ENCODE measurements at regions not wholly inside any gene's neighbourhood (a gene's known extent, or its start where the extent isn't known, plus 50 kb on each side); places are given as distances from the start of the nearest gene placed in this dataset.

- TF ChIP-seq EZH2phosphoT487 (IDR thresholded peaks at IDR 0.05; ENCODE audit: insufficient read depth, low read depth): no peak
- no peak for TF ChIP-seq EZH2 (IDR thresholded peaks at IDR 0.05; ENCODE audit: insufficient read depth, poor library complexity, severe bottlenecking)
- Histone ChIP-seq H3K9me2 (ENCODE audit: insufficient read depth) (no peaks in the 10 kb centered on the region), H3K27ac (no peak overlapping the region), H4K20me1 (ENCODE audit: insufficient read depth) (no peaks in the 10 kb centered on the region), H3K4me2 (ENCODE audit: unreplicated experiment) (no peak overlapping the region), H3K4me1 (ENCODE audit: insufficient read depth) (no peaks in the 10 kb centered on the region), H3K27me3 (replicated peaks; ENCODE audit: insufficient read depth) (no peaks in the 10 kb centered on the region), H3K79me2 (ENCODE audit: insufficient read depth) (no peaks in the 10 kb centered on the region), H3K9ac (no peak overlapping the region), H3K36me3 (ENCODE audit: low read depth) (no peaks in the 10 kb centered on the region), H3F3A (ENCODE audit: insufficient read depth) (no peaks in the 10 kb centered on the region), H3K4me3 (no peak overlapping the region), H3K9me3 (ENCODE audit: low read depth) (no peaks in the 10 kb centered on the region), H2AFZ (no peak overlapping the region)
- no peak for DNase-seq
- in situ Hi-C loops (cut with MboI): no loop called here
Observed at GRCh38 chr3:141669434-141669833, 68.7 kb upstream of the RNF7 start.

GRCh38 chr3:141677701-141678100 lies 60.4 kb upstream of the RNF7 start:
- DNase-seq: no peak
- Histone ChIP-seq H3K4me1 (ENCODE audit: insufficient read depth) (peaks cover 5% of the 10 kb centered on the region; the same call in 1 of the 2 replicates), H3K27ac (no peak overlapping the region), H3K4me3 (no peak overlapping the region), H3K4me2 (ENCODE audit: unreplicated experiment) (no peak overlapping the region), H4K20me1 (ENCODE audit: insufficient read depth) (no peaks in the 10 kb centered on the region), H3K9me3 (ENCODE audit: low read depth) (no peaks in the 10 kb centered on the region), H3K9me2 (ENCODE audit: insufficient read depth) (no peaks in the 10 kb centered on the region), H3K36me3 (ENCODE audit: low read depth) (no peaks in the 10 kb centered on the region), H3K79me2 (ENCODE audit: insufficient read depth) (no peaks in the 10 kb centered on the region), H3F3A (ENCODE audit: insufficient read depth) (no peaks in the 10 kb centered on the region), H3K9ac (no peak overlapping the region), H3K27me3 (replicated peaks; ENCODE audit: insufficient read depth) (no peaks in the 10 kb centered on the region), H2AFZ (no peak overlapping the region)
- TF ChIP-seq EZH2 (IDR thresholded peaks at IDR 0.05; ENCODE audit: insufficient read depth, poor library complexity, severe bottlenecking) (no peak), EZH2phosphoT487 (IDR thresholded peaks at IDR 0.05; ENCODE audit: insufficient read depth, low read depth) (no peak)
- in situ Hi-C loops (cut with MboI): no loop called here

- no peaks in the 10 kb centered on the region for H3F3A ChIP-seq (ENCODE audit: insufficient read depth)
- H3K9me3 ChIP-seq (ENCODE audit: low read depth): no peaks in the 10 kb centered on the region
- TF ChIP-seq EZH2 (IDR thresholded peaks at IDR 0.05; ENCODE audit: insufficient read depth, poor library complexity, severe bottlenecking): no peak
- no peaks in the 10 kb centered on the region for H4K20me1 ChIP-seq (ENCODE audit: insufficient read depth)
- no peaks in the 10 kb centered on the region for H3K36me3 ChIP-seq (ENCODE audit: low read depth)
- H3K4me2 ChIP-seq (ENCODE audit: unreplicated experiment): no peak overlapping the region
- DNase-seq: peak; percentile 67
- 73 to 77% methylated on average over 2 of the region's 2 CpGs for WGBS, 2 experiments (ENCODE audit: low coverage in 1 of 2, low lambda C conversion rate in 2 of 2, missing lambda C conversion rate in 2 of 2)
- H3K27ac ChIP-seq: no peak overlapping the region
- no peaks in the 10 kb centered on the region for H3K9me2 ChIP-seq (ENCODE audit: insufficient read depth)
- in situ Hi-C loops (cut with MboI): no loop called here
- H3K27me3 ChIP-seq (replicated peaks; ENCODE audit: insufficient read depth): no peaks in the 10 kb centered on the region
- H3K4me3 ChIP-seq: no peak overlapping the region
- H3K9ac ChIP-seq: no peak overlapping the region
- H3K4me1 ChIP-seq (ENCODE audit: insufficient read depth): peaks cover 5% of the 10 kb centered on the region; the same call in 1 of the 2 replicates
- H3K79me2 ChIP-seq (ENCODE audit: insufficient read depth): no peaks in the 10 kb centered on the region
- no peak overlapping the region for H2AFZ ChIP-seq
Observed at GRCh38 chr3:141680620-141681389, 57.3 kb upstream of the RNF7 start.

- Histone ChIP-seq H3K9me2 (ENCODE audit: insufficient read depth) (no peaks in the 10 kb centered on the region), H3K27ac (no peak overlapping the region), H3K36me3 (ENCODE audit: low read depth) (no peaks in the 10 kb centered on the region), H3K4me3 (no peak overlapping the region), H3K9ac (no peak overlapping the region), H3K9me3 (ENCODE audit: low read depth) (no peaks in the 10 kb centered on the region), H3K4me1 (ENCODE audit: insufficient read depth) (peaks cover 10% of the 10 kb centered on the region), H3F3A (ENCODE audit: insufficient read depth) (0 out of 2 replicates have a peak, but pooled peaks cover 2% of the 10 kb centered on the region), H3K27me3 (replicated peaks; ENCODE audit: insufficient read depth) (no peaks in the 10 kb centered on the region), H2AFZ (no peak overlapping the region), H3K79me2 (ENCODE audit: insufficient read depth) (no peaks in the 10 kb centered on the region), H4K20me1 (ENCODE audit: insufficient read depth) (no peaks in the 10 kb centered on the region), H3K4me2 (ENCODE audit: unreplicated experiment) (no peak overlapping the region)
- TF ChIP-seq EZH2 (IDR thresholded peaks at IDR 0.05; ENCODE audit: insufficient read depth, poor library complexity, severe bottlenecking) (no peak), EZH2phosphoT487 (IDR thresholded peaks at IDR 0.05; ENCODE audit: insufficient read depth, low read depth) (no peak)
- WGBS, 2 experiments (ENCODE audit: low coverage in 1 of 2, low lambda C conversion rate in 2 of 2, missing lambda C conversion rate in 2 of 2): 72 to 73% methylated on average over 4 of the region's 4 CpGs
- no peak for DNase-seq
- in situ Hi-C loops (cut with MboI): no loop called here
Observed at GRCh38 chr3:141681390-141681780, 56.7 kb upstream of the RNF7 start.

- 0 out of 2 replicates have a peak, but pooled peaks cover 5% of the 10 kb centered on the region for H3F3A ChIP-seq (ENCODE audit: insufficient read depth)
- no peak overlapping the region for H3K27ac ChIP-seq
- no peaks in the 10 kb centered on the region for H4K20me1 ChIP-seq (ENCODE audit: insufficient read depth)
- no peaks in the 10 kb centered on the region for H3K36me3 ChIP-seq (ENCODE audit: low read depth)
- H3K9me3 ChIP-seq (ENCODE audit: low read depth): no peaks in the 10 kb centered on the region
- H3K79me2 ChIP-seq (ENCODE audit: insufficient read depth): no peaks in the 10 kb centered on the region
- 86% methylated on average over 3 of the region's 3 CpGs for WGBS, 2 experiments (ENCODE audit: low coverage in 1 of 2, low lambda C conversion rate in 2 of 2, missing lambda C conversion rate in 2 of 2)
- TF ChIP-seq EZH2phosphoT487 (IDR thresholded peaks at IDR 0.05; ENCODE audit: insufficient read depth, low read depth) (no peak), EZH2 (IDR thresholded peaks at IDR 0.05; ENCODE audit: insufficient read depth, poor library complexity, severe bottlenecking) (no peak)
- H2AFZ ChIP-seq: no peak overlapping the region
- H3K27me3 ChIP-seq (replicated peaks; ENCODE audit: insufficient read depth): no peaks in the 10 kb centered on the region
- in situ Hi-C loops (cut with MboI): no loop called here
- H3K9me2 ChIP-seq (ENCODE audit: insufficient read depth): no peaks in the 10 kb centered on the region
- H3K4me1 ChIP-seq (ENCODE audit: insufficient read depth): peaks cover 11% of the 10 kb centered on the region
- DNase-seq: no peak
- no peak overlapping the region for H3K4me2 ChIP-seq (ENCODE audit: unreplicated experiment)
- no peak overlapping the region for H3K9ac ChIP-seq
- no peak overlapping the region for H3K4me3 ChIP-seq
Observed at GRCh38 chr3:141682007-141682406, 56.1 kb upstream of the RNF7 start.

Measured in GM23248 (cell line).